Suprapubic skin (tissue), 4 donors: ENCODE measurements at regions not wholly inside any gene's neighbourhood (a gene's known extent, or its start where the extent isn't known, plus 50 kb on each side); places are given as distances from the start of the nearest gene placed in this dataset.

Experiments used
- EP300 ChIP-seq: sonication (generic); formaldehyde crosslinking; IDR thresholded peaks from one replicate; pipeline ENCODE4 v1.6.1; 2017; ENCODE audit warnings: antibody characterized with exemption
- POLR2A ChIP-seq, 2 donors: fragments of 450-650 bp; IDR thresholded peaks; one replicate each; pipeline ENCODE4 v1.6.1; 2017; ENCODE audit warnings: antibody characterized with exemption in 2 of 2, mild to moderate bottlenecking in 2 of 2, moderate library complexity in 2 of 2
- POLR2AphosphoS5 ChIP-seq, 3 donors: sonication (generic); formaldehyde crosslinking; IDR thresholded peaks; one replicate each; pipeline ENCODE4 v1.6.1; 2017; ENCODE audit warnings: antibody characterized with exemption in 3 of 3

DNA sequence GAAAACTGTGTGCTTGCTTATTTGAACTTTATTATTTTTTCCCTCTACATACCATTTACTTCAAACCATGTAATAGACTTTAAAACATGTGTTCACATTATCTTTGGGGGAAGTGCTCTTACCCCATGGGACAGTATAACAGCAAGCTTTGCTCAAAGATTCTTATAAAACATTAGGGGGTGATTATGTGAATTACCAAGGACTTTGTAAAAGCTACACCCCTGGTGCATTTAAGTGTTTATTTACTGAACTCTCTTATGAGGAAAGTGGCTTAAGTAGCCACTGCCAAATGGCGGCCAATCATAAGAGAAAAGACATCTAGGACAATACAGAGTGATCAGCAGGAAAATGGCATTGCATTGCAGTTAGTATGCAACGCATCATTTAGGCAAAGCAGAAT is 70.3 kb downstream of the CAPZA3 start:
- TF ChIP-seq EP300: no peak
- TF ChIP-seq POLR2A (IDR thresholded peaks at IDR 0.05): no peak
- no peak for TF ChIP-seq POLR2AphosphoS5 (IDR thresholded peaks at IDR 0.05)
